ENCODE measurements at regions not wholly inside any gene's neighbourhood (a gene's known extent, or its start where the extent isn't known, plus 50 kb on each side); places are given as distances from the start of the nearest gene placed in this dataset.
"Not testable (repeated sequence)": the region's sequence is repeated elsewhere in the genome, so short reads cannot be mapped to it uniquely, and the experiment has no call there.

GRCh38 chr14:25308244-25308643, 258.3 kb upstream of the STXBP6 start:
- no peak for DNase-seq (ENCODE audit: low read depth)
- TF ChIP-seq CTCF (IDR thresholded peaks at IDR 0.05; ENCODE audit: low read length, missing control alignments), result no peak

GRCh38 chr14:25303934-25304333, 254.0 kb upstream of the STXBP6 start:
- TF ChIP-seq CTCF (IDR thresholded peaks at IDR 0.05; ENCODE audit: low read length, missing control alignments), result no peak
- no peak for DNase-seq (ENCODE audit: low read depth)
- H3K4me3 ChIP-seq (replicated peaks; ENCODE audit: low read depth, low read length), result no peak overlapping the region

More at GRCh38 chr14:25308244-25308643, 258.3 kb upstream of the STXBP6 start:
- H3K4me3 ChIP-seq (replicated peaks; ENCODE audit: low read depth, low read length), result no peak overlapping the region

GRCh38 chr14:25298238-25298637, 248.3 kb upstream of the STXBP6 start:
- no peak for DNase-seq (ENCODE audit: low read depth)
- no peak overlapping the region for H3K4me3 ChIP-seq (replicated peaks; ENCODE audit: low read depth, low read length)
- no peak for TF ChIP-seq CTCF (IDR thresholded peaks at IDR 0.05; ENCODE audit: low read length, missing control alignments)

GRCh38 chr14:25290154-25290553, 240.2 kb upstream of the STXBP6 start:
- not testable (repeated sequence) for H3K4me3 ChIP-seq (replicated peaks; ENCODE audit: low read depth, low read length); DNase-seq (ENCODE audit: low read depth)

- no peak for DNase-seq (ENCODE audit: low read depth)
- H3K4me3 ChIP-seq (replicated peaks; ENCODE audit: low read depth, low read length), result no peak overlapping the region
- no peak for TF ChIP-seq CTCF (IDR thresholded peaks at IDR 0.05; ENCODE audit: low read length, missing control alignments)
These were observed 224.6 kb upstream of the STXBP6 start for GRCh38 chr14:25274529-25274928.

- H3K4me3 ChIP-seq (replicated peaks; ENCODE audit: low read depth, low read length), result no peak overlapping the region
- DNase-seq (ENCODE audit: low read depth), result no peak
- no peak for TF ChIP-seq CTCF (IDR thresholded peaks at IDR 0.05; ENCODE audit: low read length, missing control alignments)
These were observed 217.2 kb upstream of the STXBP6 start for GRCh38 chr14:25267186-25267585.

GRCh38 chr14:25259470-25259869, 209.5 kb upstream of the STXBP6 start:
- TF ChIP-seq CTCF (IDR thresholded peaks at IDR 0.05; ENCODE audit: low read length, missing control alignments), result no peak
- DNase-seq (ENCODE audit: low read depth), result no peak

GRCh38 chr14:25252793-25253192, 202.8 kb upstream of the STXBP6 start:
- DNase-seq (ENCODE audit: low read depth), result no peak
- TF ChIP-seq CTCF (IDR thresholded peaks at IDR 0.05; ENCODE audit: low read length, missing control alignments), result no peak
- H3K4me3 ChIP-seq (replicated peaks; ENCODE audit: low read depth, low read length), result no peak overlapping the region

More at GRCh38 chr14:25259470-25259869, 209.5 kb upstream of the STXBP6 start:
- H3K4me3 ChIP-seq (replicated peaks; ENCODE audit: low read depth, low read length), result no peak overlapping the region

Data from fibroblast of pulmonary artery (primary cell).